ENCODE measurements at regions not wholly inside any gene's neighbourhood (a gene's known extent, or its start where the extent isn't known, plus 50 kb on each side); places are given as distances from the start of the nearest gene placed in this dataset.

DNA sequence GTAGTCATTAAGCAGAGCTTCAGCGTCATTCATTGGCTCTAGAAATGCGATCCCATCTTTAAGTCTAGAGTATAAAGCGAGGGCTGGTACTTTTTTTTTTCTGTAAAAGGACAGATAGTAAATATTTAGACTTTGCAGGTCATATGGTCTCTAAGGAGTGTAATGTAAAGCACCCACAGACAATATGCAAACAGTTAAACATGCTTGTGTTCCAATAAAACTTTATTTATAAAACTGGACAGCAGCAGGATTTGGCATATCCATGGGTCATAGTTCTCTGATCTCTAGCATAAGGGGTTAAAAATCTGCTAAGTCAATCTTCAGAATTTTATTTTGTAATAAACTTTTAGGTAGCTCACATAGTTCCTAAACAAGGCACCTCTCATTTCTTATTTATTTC lies 226.8 kb upstream of the TBC1D5 start:
- TF ChIP-seq POLR2A (IDR thresholded peaks at IDR 0.05; ENCODE audit: low read length) (no peak), JUNB (IDR thresholded peaks at IDR 0.05) (no peak), REST (IDR thresholded peaks at IDR 0.05) (no peak), BHLHE40 (IDR thresholded peaks at IDR 0.05; ENCODE audit: low read depth, low read length) (no peak)

Data from A549 (cell line).